GM23338 (cell line): ENCODE measurements at regions not wholly inside any gene's neighbourhood (a gene's known extent, or its start where the extent isn't known, plus 50 kb on each side); places are given as distances from the start of the nearest gene placed in this dataset.

Experiments used
- ATAC-seq: fragments of 200-7000 bp; cut with Tn5 transposase; 3 replicates; pipeline ENCODE4 v1.9.1; 2020
- DNase-seq: peaks from one replicate; pipeline ENCODE4 v3.0.0-alpha.2; 2015; ENCODE audit warnings: low spot score
- H2AFZ ChIP-seq: fragments of 200-600 bp; sonication (generic); 2 replicates; pipeline ENCODE4 v1.8.0; 2016; ENCODE audit warnings: antibody characterized with exemption, mild to moderate bottlenecking, moderate library complexity
- H3F3A ChIP-seq: fragments of 200-600 bp; sonication (generic); replicated peaks from 2 replicates; pipeline ENCODE4 v1.8.0; 2017; ENCODE audit warnings: antibody characterized with exemption, mixed run types, low read depth
- H3K27ac ChIP-seq: fragments of 200-600 bp; sonication (generic); 2 replicates; pipeline ENCODE4 v1.6.1; 2016; ENCODE audit warnings: low read depth
- H3K27me3 ChIP-seq: fragments of 200-600 bp; sonication (generic); 2 replicates; pipeline ENCODE4 v1.8.0; 2016; ENCODE audit warnings: mild to moderate bottlenecking, mixed run types, moderate library complexity; ENCODE audit not compliant: insufficient read depth
- H3K36me3 ChIP-seq: fragments of 200-600 bp; sonication (generic); 2 replicates; pipeline ENCODE4 v1.8.0; 2016; ENCODE audit warnings: mild to moderate bottlenecking; ENCODE audit not compliant: insufficient read depth
- H3K4me1 ChIP-seq: fragments of 200-600 bp; sonication (generic); 2 replicates; pipeline ENCODE4 v1.8.0; 2016; ENCODE audit warnings: mild to moderate bottlenecking, moderate library complexity; ENCODE audit not compliant: insufficient read depth
- H3K4me2 ChIP-seq: fragments of 200-600 bp; sonication (generic); 2 replicates; pipeline ENCODE4 v1.7.1; 2017; ENCODE audit warnings: mixed run types
- H3K4me3 ChIP-seq: fragments of 200-600 bp; sonication (generic); 2 replicates; pipeline ENCODE4 v1.6.1; 2016; ENCODE audit warnings: mixed run types
- H3K79me2 ChIP-seq: fragments of 200-600 bp; sonication (generic); replicated peaks from 2 replicates; pipeline ENCODE4 v1.8.0; 2017; ENCODE audit warnings: mild to moderate bottlenecking; ENCODE audit not compliant: insufficient read depth
- H3K9me2 ChIP-seq: fragments of 200-600 bp; sonication (generic); 2 replicates; pipeline ENCODE4 v1.8.0; 2017; ENCODE audit not compliant: insufficient read depth
- H4K20me1 ChIP-seq: fragments of 200-600 bp; sonication (generic); replicated peaks from 2 replicates; pipeline ENCODE4 v1.8.0; 2017; ENCODE audit warnings: mild to moderate bottlenecking; ENCODE audit not compliant: insufficient read depth
- H3K27ac Mint-ChIP-seq: 2 replicates; pipeline ENCODE4 v1.8.0; 2020; ENCODE audit warnings: inconsistent platforms, mild to moderate bottlenecking, moderate library complexity, mixed read lengths
- H3K27me3 Mint-ChIP-seq: 3 replicates; pipeline ENCODE4 v1.8.0; 2022; ENCODE audit warnings: low read depth, mild to moderate bottlenecking, moderate library complexity, mixed read lengths, inconsistent platforms; ENCODE audit not compliant: insufficient read depth, poor library complexity
- H3K36me3 Mint-ChIP-seq: 3 replicates; pipeline ENCODE4 v1.8.0; 2021; ENCODE audit warnings: low read depth, mild to moderate bottlenecking, inconsistent platforms, moderate library complexity, mixed read lengths
- H3K4me1 Mint-ChIP-seq: 3 replicates; pipeline ENCODE4 v1.8.0; 2020; ENCODE audit warnings: mild to moderate bottlenecking, inconsistent platforms, mixed read lengths
- H3K4me3 Mint-ChIP-seq: 3 replicates; pipeline ENCODE4 v1.8.0; 2021; ENCODE audit warnings: moderate library complexity, mild to moderate bottlenecking, inconsistent platforms, mixed read lengths
- H3K9me3 Mint-ChIP-seq: 3 replicates; pipeline ENCODE4 v1.8.0; 2020; ENCODE audit warnings: moderate library complexity, mild to moderate bottlenecking, inconsistent platforms, mixed read lengths
- CTCF ChIP-seq, 2 experiments: fragments of 200-600 bp in 1 of 2; sonication (generic) in 1 of 2; conservative IDR thresholded peaks; 2 replicates each; pipeline versions ENCODE4 v1.5.1 to v1.6.1; 2016 to 2017; ENCODE audit warnings: antibody characterized with exemption in 2 of 2, low read depth in 2 of 2, mild to moderate bottlenecking in 2 of 2, moderate library complexity in 1 of 2
- NANOG ChIP-seq: IDR thresholded peaks from 2 replicates; pipeline ENCODE4 v1.6.1; 2016; ENCODE audit warnings: antibody characterized with exemption, borderline replicate concordance
- ZNF462 ChIP-seq: fragments of 250-450 bp; sonication (Bioruptor Pico); IDR thresholded peaks from 2 replicates; pipeline ENCODE4 v1.5.0; 2020; ENCODE audit warnings: mild to moderate bottlenecking, moderate library complexity

GRCh38 chr15:25182736-25183445 is 228.1 kb downstream of the SNRPN start:
- peak; percentile 36 to 74 for TF ChIP-seq CTCF (conservative IDR thresholded peaks at IDR 0.05; ENCODE audit: low read depth in 2 of 2)
- no peak for TF ChIP-seq ZNF462 (CRISPR knock-in tag)
- no peak for TF ChIP-seq NANOG
- no peak overlapping the region for H3K27ac Mint-ChIP-seq
- Histone ChIP-seq H3K9me2 (no peaks in the 10 kb centered on the region), H3K4me3 (no peak overlapping the region), H3K4me1 (no peaks in the 10 kb centered on the region), H3K4me2 (no peak overlapping the region), H3F3A (no peaks in the 10 kb centered on the region), H3K36me3 (no peaks in the 10 kb centered on the region), H4K20me1 (no peaks in the 10 kb centered on the region), H3K27ac (no peak overlapping the region), H2AFZ (no peak overlapping the region), H3K79me2 (no peaks in the 10 kb centered on the region), H3K27me3 (no peaks in the 10 kb centered on the region)
- peak; percentile 42; the same call in 1 of the 3 replicates for ATAC-seq
- peaks cover 24% of the 10 kb centered on the region for H3K36me3 Mint-ChIP-seq
- H3K4me1 Mint-ChIP-seq, result no peaks in the 10 kb centered on the region
- peak; percentile 49 for DNase-seq
- H3K4me3 Mint-ChIP-seq, result no peak overlapping the region
- peaks cover 6% of the 10 kb centered on the region for H3K27me3 Mint-ChIP-seq
- H3K9me3 Mint-ChIP-seq, result peaks cover 96% of the 10 kb centered on the region
